ENCODE measurements at regions not wholly inside any gene's neighbourhood (a gene's known extent, or its start where the extent isn't known, plus 50 kb on each side); places are given as distances from the start of the nearest gene placed in this dataset.

DNA sequence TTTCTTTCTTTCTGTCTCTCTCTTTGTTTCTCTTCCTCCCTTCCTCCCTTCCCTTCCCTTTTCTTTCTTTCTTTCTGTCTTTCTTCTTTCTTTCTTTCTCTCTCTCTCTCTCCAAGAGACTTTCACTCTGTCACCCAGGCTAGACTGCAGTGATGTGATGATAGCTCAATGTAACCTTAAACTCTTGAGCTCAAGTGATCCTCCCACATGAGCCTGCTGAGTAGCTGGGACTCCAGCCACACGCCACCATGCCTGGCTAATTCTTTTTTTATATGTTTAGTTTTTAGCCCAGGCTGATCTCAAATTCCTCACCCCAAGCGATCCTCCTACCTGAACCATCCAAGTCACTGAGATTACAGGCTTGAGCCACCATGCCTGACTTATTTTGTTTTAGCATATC is 64.3 kb upstream of the EMCN start:
- no peaks in the 10 kb centered on the region for H3K4me1 Mint-ChIP-seq
- no peaks in the 10 kb centered on the region for H3K27me3 Mint-ChIP-seq (ENCODE audit: low read depth)
- no peaks in the 10 kb centered on the region for H3K36me3 Mint-ChIP-seq (ENCODE audit: low read depth)
- H3K27ac Mint-ChIP-seq (ENCODE audit: unreplicated experiment), result no peak overlapping the region
- TF ChIP-seq, protein P1, sequence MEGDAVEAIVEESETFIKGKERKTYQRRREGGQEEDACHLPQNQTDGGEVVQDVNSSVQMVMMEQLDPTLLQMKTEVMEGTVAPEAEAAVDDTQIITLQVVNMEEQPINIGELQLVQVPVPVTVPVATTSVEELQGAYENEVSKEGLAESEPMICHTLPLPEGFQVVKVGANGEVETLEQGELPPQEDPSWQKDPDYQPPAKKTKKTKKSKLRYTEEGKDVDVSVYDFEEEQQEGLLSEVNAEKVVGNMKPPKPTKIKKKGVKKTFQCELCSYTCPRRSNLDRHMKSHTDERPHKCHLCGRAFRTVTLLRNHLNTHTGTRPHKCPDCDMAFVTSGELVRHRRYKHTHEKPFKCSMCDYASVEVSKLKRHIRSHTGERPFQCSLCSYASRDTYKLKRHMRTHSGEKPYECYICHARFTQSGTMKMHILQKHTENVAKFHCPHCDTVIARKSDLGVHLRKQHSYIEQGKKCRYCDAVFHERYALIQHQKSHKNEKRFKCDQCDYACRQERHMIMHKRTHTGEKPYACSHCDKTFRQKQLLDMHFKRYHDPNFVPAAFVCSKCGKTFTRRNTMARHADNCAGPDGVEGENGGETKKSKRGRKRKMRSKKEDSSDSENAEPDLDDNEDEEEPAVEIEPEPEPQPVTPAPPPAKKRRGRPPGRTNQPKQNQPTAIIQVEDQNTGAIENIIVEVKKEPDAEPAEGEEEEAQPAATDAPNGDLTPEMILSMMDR (conservative IDR thresholded peaks at IDR 0.05), result no peak
- H3K4me3 Mint-ChIP-seq, result no peak overlapping the region
- H3K9me3 Mint-ChIP-seq, result no peaks in the 10 kb centered on the region
- no peak for DNase-seq (ENCODE audit: low read depth, low spot score)

DNA sequence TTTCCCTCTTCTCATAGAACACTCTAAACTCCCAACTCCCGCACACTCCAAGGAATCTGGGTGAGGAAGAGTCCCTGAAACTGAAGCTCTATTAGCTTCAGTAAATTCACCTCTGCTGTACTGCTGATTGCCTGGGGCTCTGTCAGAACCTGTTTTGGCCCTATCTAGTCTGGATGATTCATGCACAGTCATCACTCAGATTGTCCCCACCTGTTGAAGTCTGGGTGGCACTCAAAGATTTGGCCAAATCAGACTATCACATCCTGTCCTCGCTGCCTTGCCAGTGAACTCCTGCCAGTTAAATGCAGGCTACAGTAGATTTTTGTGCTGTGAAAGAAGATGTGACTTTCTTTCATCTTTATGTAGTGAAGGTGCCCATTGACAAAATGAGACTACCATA is 63.5 kb upstream of the EMCN start:
- TF ChIP-seq, protein P1 (conservative IDR thresholded peaks at IDR 0.05), result no peak
- Mint-ChIP-seq H3K36me3 (ENCODE audit: low read depth) (no peaks in the 10 kb centered on the region), H3K27ac (ENCODE audit: unreplicated experiment) (no peak overlapping the region), H3K9me3 (peaks cover 3% of the 10 kb centered on the region), H3K27me3 (ENCODE audit: low read depth) (no peaks in the 10 kb centered on the region), H3K4me1 (no peaks in the 10 kb centered on the region), H3K4me3 (no peak overlapping the region)
- DNase-seq (ENCODE audit: low read depth, low spot score), result no peak

DNA sequence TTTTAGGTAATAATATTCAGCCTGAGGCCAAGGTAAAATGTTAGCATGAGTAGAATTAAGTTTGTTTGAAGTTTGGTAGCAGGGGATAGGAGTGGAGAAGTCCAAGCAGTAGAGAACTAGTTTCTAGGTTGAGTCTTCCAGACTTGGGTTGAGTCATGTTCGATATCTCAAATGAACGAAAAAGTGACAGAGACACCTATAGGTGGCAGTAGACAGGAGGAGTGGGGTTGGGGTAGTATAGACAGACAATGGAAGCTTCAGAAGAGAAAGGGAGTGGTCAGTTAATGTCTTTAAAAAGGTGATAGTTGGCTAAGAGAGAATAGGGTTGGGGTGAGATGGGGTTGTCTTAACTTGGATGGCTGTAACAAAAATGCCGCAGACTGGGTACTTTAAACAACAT is 58.7 kb upstream of the EMCN start:
- Mint-ChIP-seq H3K9me3 (peaks cover 5% of the 10 kb centered on the region), H3K27me3 (ENCODE audit: low read depth) (no peaks in the 10 kb centered on the region), H3K27ac (ENCODE audit: unreplicated experiment) (no peak overlapping the region), H3K4me3 (no peak overlapping the region), H3K36me3 (ENCODE audit: low read depth) (no peaks in the 10 kb centered on the region), H3K4me1 (no peaks in the 10 kb centered on the region)
- DNase-seq (ENCODE audit: low read depth, low spot score), result no peak
- TF ChIP-seq, protein P1 (conservative IDR thresholded peaks at IDR 0.05), result no peak

DNA sequence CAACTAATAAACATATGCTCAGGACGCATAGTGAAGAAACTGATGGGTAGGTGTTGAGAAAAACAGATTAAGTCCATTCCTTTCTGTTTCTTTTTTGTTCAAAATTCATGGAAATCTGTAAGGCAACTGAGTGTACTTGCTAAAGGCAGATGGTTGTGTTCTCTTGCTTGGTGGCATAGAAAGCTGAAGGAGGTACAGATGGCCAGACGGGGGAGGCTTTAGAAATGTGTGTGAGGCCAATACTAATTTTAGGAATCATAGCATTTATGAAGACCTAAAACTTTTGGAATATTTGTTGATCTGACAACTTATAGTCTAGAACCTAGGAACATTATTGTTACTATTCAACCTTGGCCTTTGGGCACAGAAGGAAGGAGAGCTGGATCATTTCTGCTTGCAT is 56.8 kb upstream of the EMCN start:
- H3K27ac Mint-ChIP-seq (ENCODE audit: unreplicated experiment), result no peak overlapping the region
- TF ChIP-seq, protein P1 (conservative IDR thresholded peaks at IDR 0.05), result no peak
- no peaks in the 10 kb centered on the region for H3K4me1 Mint-ChIP-seq
- H3K9me3 Mint-ChIP-seq, result peaks cover 5% of the 10 kb centered on the region
- no peak for DNase-seq (ENCODE audit: low read depth, low spot score)
- no peaks in the 10 kb centered on the region for H3K36me3 Mint-ChIP-seq (ENCODE audit: low read depth)
- H3K27me3 Mint-ChIP-seq (ENCODE audit: low read depth), result no peaks in the 10 kb centered on the region
- H3K4me3 Mint-ChIP-seq, result no peak overlapping the region

DNA sequence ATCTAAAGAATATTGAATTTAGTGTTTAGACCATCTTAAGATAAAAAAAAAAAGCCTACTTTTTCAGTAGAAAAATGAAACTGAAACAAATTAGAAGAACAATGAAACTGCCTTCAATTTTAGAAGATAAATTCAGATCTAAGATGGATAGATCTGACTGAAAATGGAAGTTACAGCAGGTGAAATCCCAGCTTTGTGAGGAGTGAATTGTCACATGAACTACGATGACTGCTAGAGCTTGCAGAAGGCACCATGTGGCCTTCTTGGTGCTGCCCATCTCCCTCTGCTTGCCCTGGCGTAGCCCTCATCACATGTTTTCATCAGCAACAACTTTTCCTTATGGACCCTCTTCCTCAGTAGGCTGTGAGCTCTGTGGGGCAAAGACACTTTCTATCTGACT is 51.4 kb upstream of the EMCN start:
- no peak for DNase-seq (ENCODE audit: low read depth, low spot score)
- H3K4me3 Mint-ChIP-seq, result no peak overlapping the region
- H3K27ac Mint-ChIP-seq (ENCODE audit: unreplicated experiment), result no peak overlapping the region
- H3K36me3 Mint-ChIP-seq (ENCODE audit: low read depth), result no peaks in the 10 kb centered on the region
- no peaks in the 10 kb centered on the region for H3K27me3 Mint-ChIP-seq (ENCODE audit: low read depth)
- TF ChIP-seq, protein P1 (conservative IDR thresholded peaks at IDR 0.05), result no peak
- H3K9me3 Mint-ChIP-seq, result no peaks in the 10 kb centered on the region
- no peaks in the 10 kb centered on the region for H3K4me1 Mint-ChIP-seq
